CD1c-positive myeloid dendritic cell (primary cell): ENCODE measurements at regions not wholly inside any gene's neighbourhood (a gene's known extent, or its start where the extent isn't known, plus 50 kb on each side); places are given as distances from the start of the nearest gene placed in this dataset.
"Not testable (repeated sequence)": the region's sequence is repeated elsewhere in the genome, so short reads cannot be mapped to it uniquely, and the experiment has no call there.

ENCODE experiments used
- DNase-seq: peaks from one replicate; pipeline ENCODE4 v3.0.0-alpha.2; 2016; ENCODE audit errors: extremely low spot score

DNA sequence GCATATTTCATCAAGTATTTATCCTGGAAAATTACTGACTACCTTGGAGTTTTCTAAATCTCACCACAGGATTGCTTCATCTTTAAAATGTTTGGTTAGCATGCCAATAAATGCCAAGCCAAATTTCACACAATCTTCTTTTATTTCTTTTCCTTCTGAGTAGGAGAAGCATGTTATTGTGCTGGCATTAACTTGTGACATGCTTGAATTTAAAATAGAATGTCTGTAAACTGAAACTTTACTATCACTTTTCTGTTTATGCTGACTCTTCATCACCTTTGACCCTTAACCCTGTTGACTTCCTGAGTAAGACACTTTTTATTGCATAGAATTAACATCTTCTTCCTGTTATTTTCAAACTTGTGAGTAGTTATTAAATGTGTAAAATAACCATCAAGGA lies 56.2 kb upstream of the LRRTM4 start:
- DNase-seq: no peak

DNA sequence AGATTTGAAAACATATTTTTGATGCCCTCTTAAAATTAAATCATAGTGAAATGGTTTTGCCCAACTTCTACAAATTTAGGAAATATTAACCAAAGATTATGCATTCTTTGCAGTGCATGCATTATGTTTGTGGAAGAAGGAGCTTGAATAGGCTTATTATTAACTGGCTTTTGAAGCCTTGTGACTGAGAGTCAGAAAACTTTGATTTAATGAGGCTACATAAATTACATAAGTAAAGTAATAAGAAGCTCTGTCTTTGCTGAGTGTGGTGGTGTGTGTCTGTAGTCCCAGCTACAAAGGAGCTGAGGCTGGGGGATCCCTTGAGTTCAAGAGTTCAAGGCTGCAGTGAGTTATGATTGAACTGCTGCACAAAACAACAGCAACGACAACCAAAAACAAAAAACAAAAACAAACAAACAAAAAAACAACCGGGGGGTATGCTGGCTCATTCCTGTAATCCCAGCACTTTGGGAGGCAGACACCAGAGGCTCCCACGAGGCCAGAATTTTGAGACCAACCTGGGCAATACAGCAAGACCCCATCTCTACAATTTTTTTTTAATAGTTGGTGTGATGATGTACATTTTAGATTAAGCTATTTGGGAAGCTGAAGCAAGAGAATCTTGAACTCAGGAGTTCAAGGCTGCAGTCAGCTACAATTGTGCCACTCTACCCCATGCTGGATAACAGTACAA lies 57.0 kb upstream of the LRRTM4 start:
- DNase-seq: no peak

DNA sequence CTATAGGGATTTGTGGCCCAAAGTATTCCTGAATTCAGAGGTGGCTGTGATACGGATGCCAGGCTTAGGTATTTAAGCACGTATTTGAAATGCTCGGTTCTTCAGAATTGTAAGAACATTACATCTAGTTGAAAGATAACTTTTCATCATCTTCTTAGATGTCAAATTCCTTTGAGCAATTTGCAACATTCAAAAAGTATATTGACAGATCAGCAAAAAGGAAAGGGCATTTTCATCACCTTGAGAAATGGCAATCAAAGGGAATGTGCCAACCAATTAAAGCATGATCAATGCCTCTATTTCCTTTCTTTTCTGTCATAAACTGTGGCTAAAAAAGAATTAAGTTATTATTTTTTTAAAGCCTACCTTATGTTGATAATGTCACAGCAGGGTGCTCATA lies 66.3 kb upstream of the LRRTM4 start:
- DNase-seq: no peak

DNA sequence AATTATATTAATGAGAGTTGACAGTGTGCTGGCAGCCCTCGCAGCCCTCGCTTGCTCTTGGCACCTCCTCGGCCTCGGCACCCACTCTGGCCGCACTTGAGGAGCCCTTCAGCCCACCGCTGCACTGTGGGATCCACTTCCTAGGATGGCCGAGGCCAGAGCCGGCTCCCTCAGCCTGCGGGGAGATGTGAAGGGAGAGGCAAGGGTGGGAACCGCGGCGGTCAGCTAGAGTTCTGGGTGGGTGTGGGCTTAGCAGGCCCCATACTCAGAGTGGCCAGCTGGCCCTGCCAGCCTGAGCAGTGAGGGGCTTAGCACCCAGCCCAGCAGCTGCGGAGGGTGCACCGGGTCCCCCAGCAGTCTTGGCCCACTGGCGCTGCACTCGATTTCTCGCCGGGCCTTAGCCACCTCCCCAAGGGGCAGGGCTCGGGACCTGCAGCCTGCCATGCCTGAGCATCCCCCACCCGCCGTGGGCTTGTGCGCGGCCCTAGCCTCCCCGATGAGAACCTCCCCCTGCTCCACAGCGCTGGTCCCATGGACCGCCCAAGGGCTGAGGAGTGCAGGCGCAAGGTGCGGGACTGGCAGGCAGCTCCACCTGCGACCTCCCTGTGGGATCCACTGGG lies 68.2 kb upstream of the LRRTM4 start:
- no peak for DNase-seq

DNA sequence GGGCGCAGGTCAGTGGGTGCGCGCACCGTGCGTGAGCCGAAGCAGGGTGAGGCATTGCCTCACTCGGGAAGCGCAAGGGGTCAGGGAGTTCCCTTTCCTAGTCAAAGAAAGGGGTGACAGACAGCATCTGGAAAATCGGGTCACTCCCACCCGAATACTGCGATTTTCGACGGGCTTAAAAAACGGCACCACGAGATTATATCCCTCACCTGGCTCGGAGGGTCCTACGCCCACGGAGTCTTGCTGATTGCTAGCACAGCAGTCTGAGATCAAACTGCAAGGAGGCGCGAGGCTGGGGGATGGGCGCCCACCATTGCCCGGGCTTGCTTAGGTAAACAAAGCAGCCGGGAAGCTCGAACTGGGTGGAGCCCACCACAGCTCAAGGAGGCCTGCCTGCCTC lies 70.8 kb upstream of the LRRTM4 start:
- DNase-seq: not testable (repeated sequence)

DNA sequence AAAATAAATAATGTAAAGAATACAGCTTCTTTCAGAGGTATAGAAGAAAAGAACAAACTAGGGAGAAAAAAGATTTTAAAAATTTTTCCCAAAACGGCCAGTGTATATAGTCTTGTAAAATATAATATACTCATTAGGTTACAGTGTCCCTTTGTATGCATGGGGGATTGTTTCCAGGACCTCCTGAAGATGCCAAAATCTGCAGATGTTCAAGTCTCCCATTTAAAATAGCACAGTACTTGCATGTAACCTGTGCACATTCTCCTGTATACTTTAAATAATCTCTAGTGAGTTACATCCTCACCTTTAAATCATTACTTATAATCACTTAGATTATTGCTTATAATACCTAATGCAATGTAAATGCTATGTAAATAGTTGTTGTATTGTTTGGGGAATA lies 80.6 kb upstream of the LRRTM4 start:
- DNase-seq: no peak

DNA sequence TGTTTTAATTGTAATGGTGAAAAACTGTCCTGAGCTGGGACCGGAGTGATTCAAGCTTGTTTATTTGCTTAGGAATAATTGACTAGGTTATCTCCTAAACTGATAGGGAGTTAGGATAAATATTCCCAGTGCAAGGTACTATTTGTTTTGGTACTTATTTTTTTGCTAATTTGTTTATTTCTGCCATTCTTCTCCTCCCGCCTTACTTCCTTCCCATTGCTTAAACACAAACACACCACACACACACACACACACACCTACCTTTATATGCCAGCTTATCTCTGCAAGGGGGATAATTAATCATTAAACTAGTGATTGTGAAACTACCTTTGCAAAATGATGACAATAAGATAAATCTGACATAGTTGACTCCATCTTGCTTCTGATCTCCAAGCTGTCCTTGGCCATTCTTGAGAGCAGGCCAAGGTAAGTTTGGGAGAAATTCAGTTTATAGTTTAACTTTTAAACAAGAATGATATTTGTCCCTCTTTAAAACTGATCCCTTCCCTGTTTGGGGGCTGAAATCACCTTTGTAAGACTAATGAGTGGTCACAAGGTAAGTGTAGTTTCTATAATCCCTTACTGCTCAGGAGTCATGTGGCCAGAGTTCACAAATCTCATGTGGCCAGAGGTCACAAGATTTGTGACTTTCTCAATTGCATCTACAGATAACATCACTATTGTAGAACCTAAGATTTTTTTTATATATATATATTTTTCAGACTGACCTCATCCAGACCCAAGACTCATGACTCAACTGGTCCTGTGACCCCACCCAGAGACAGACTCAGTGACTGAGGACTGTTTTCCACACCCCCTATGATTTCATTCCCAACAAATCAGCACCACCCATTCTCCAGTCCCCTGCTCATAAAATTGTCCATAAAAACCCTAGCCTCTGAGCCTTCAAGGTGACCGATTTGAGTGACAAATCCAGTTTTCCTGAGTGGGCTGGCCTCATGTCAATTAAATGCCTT lies 83.1 kb upstream of the LRRTM4 start:
- DNase-seq: no peak

DNA sequence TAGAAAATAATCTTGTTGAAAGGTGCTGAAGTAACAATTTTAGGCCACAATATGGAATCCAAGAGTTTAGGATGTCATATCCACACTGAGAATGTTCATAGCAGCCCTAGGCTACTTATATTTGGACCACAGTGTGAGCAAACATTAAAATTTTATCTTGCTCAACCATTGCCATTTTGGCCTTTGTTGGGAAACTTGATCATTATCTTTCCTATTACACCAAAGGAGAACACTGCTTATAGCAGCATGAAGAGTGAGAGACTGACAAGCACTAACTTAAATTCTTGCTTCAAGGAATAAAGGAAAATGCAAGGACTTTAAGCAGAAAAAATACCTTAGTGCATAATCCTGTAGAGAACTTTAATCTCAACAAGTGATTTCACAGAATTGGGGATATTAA lies 86.3 kb upstream of the LRRTM4 start:
- no peak for DNase-seq

DNA sequence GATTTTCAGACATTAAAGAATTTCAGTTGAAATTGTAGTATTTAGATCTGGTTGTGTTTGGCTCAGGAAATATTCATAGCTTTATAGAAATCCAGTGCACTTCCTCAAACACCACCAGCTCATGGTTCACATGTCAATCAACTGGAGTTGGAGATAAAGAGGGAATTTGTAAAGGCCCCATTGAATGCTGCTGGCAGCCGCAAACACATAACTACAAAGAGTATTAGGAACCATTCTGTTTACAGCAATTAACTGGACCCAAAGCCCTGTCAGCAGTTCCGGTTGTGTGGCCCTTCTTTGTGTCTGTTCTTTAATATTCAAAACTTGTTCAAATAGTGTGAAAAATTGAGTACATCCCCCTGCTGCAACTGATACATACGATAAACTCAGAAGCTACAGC lies 107.4 kb upstream of the LRRTM4 start:
- DNase-seq: no peak

DNA sequence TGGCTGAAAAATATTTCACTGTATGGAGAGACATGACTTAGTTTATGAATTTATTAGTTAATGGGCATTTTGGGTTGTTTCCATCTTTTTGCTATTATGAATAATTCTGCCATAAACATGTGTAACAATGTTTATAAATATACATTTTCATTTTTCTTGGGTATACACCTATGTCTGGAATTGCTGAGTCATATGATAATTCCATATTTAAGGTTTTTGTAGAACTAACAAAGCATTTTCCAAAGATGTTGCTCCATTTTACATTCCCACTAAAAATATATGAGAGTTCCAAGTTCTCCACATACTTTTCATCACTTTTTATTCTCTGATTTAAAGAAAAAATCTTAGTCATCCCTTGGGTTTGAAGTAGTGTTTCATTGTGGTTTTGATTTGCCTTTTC lies 108.8 kb upstream of the LRRTM4 start:
- no peak for DNase-seq

DNA sequence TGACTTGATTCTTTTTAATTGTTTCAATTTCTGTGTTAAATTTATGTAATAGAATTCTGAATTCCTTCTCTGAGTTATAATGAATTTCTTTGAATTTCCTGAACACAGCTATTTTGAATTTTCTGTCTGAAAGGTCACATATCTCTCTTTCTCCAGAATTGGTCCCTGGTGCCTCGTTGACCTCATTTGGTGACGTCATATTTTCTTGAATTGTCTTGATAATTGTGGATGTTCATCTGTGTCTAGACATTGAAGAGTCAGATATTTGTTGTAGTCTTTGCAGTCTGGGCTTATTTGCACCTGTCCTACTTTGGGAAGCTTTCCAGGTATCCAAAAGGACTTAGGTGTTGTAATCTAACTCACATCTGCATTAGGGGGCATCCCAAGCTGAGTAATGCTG lies 111.4 kb upstream of the LRRTM4 start:
- no peak for DNase-seq

DNA sequence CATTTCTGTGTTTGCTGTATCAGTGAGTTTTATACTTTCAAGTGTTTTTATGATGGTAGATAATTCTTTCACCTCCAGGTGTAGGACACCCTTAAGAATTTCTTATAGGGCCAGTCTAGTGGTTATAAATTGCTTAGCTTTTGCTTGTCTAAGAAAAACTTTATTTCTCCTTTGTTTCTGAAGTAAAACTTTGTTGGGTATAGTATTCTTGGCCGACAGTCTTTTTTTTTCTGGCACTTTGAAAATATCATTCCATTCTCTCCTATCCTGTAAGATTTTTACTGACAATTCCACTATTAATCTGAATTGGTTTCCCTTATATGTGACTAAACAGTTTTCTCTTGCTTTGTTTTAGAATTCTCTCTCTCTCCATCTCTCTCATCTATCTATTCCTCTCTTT lies 118.7 kb upstream of the LRRTM4 start:
- no peak for DNase-seq

DNA sequence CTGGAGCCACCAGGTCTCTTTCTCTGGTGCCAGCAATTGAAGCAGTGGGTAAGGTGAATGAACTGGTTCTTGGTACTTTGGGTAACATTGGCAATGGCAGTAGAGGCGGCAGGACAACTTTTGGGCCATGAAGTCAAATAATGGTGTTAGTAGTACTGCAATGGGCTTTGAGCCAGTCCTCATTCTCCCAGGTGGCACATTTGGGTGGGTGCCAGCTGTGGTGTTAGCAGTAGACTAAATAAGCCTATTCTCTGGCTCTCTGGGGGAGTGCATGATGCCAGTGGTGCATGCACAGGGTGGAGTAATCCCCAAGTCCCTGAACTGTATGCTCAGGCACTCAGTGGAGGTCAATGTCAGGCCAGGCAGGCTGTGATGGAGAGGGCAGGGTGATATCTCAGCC lies 120.2 kb upstream of the LRRTM4 start:
- no peak for DNase-seq

DNA sequence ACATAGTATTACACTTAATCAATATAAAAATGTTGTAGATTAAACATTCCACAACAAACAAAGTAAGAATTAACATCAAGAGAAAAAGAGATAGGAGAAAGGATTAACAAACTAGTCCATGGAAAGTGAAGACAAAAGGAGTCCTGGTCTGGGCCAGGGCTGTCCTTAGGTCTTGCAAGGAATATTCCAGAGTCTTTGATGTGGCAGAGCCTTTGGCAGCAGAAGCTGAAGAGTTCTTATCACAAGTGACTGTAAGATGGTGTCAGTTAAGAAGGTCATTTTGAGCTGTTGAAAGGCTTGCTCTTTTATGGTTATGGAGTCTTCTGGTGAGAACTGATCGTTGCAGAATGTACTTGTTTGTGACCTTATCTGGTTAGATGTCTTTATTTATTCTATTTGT lies 127.7 kb upstream of the LRRTM4 start:
- no peak for DNase-seq

DNA sequence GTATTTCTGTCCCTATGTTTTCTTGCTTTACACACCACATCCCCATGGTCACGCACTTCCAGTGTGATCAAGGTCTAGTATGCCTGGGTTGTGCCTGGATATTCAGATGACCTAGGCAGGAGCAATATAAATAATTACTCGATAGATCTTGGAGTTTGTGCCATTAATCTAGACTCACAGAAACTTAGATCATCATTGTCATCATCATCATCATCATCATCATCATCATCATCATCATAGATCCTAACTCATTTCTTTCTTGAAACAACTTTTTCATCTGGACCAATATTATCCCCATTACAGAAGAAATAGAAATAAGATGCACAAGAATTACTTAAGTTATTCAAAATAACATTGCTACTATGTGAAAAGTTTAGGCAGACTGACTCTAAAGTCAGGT lies 130.3 kb upstream of the LRRTM4 start:
- DNase-seq: no peak

DNA sequence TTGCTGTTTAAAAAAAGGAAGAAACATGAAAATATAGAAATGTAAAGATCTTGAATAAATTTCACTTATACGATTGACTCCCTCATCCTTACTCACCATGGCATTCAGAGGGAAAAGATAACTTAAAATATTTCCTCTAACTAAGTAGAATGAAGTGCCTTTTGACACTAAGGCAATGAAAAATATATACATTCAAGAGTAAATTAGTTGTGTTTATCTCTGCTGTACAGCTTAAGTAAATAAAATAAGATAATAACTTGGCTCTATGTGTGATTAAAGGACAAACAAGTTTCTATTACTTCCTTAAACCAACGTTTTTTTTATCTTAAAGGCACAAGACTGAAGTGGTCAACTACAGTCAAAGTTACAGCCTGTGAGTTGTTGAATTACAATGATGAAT lies 142.3 kb upstream of the LRRTM4 start:
- DNase-seq: no peak

DNA sequence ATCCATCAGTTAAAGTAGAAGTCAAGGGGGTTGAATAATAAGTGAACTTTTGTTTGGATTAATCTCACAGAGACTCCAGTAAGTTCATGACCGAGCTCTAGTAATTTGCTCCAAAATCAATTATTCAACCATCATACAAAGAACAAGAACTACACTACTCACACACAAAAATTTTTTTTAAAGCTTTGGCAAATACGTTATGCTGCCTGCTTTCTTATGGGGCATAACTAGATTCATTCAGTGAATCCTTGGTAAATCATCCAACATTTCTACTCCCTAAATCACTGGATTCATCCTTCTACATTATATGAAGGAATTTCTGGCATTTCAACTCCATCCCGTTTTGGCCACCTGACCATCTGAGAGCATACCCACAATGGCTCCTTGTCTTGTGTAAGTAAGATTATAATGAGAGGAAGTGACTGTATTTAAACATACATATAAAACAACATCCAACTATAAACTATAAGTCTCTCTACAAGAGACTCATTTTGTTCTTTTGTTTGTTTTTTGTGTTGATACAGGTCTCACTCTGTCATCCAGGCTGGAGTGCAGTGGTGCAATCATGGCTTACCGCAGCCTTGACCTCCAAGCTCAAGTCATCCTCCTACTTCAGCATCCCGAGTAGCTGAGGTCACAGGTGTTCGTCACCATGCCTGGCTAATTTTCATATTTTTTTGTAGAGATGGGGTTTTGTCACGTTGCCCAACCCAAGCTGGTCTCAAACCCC lies 144.2 kb upstream of the LRRTM4 start:
- no peak for DNase-seq

DNA sequence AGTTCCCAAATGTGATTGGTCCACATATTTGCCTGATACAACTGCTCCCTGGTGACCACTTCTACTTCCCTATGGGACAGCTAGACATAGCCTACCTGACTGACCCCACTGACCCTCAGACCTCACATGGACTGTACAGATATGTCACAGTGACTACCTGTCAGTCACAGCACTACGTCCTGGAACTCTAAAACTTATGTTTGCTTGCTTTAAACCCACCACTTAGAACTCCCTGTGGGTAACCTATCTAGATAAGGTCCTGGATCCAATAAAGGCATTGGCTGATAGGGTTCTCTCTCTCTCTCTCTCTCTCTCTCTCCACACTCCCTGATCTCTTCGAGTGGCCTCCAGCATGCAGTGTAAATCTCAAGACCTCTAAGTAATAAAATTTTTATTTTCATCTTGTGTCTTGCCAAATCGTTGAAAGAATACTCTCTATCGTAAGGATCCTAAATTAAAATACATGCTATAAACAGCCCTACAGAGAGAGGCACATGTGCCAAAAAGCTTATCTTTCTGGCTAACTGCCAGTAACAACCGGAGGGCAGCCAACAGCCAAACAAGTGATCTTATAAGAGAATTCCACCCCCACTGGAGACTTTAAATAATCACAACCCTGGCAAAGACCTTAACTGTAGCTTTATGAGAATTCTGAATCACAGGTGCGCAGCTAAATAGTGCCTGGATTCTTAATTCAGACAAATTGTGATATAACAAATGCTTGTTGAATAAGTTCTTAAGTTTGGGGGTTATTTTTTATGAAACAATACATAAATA lies 162.6 kb upstream of the LRRTM4 start:
- DNase-seq: not testable (repeated sequence)

DNA sequence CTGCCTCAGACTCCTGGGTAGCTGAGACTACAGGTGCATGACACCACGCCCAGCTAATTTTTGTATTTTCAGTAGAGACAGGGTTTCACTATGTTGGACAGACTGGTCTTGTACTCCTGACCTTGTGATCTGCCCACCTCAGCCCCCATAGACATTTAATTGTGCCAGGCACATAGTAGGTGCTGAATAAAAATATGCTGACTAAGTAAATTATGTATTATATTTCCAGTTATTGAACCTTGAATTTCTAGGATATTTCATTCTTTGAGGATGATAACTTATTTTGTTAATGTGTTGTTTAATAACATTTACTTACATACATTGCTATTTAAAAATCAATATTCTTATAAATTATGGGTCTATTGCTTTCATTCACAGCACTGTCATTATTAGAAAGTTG lies 190.4 kb upstream of the LRRTM4 start:
- no peak for DNase-seq

DNA sequence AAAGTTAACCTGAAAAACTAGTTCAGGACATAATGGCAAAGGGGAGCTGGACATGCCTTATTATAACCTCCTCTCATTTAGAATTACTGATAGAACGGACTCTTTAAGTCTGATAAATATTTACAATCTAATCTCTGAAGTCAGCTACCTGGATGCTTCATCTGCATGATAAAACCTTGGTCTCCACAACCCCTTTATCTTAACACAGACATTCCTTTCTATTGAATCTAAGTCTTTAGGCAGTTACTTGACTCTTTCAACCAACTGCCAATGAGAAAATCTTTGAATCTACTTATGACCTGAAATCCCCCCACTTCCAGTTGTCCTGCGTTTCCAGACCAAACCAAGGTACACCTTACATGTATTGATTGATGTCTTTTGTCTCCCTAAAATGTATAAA lies 191.2 kb upstream of the LRRTM4 start:
- DNase-seq: no peak

DNA sequence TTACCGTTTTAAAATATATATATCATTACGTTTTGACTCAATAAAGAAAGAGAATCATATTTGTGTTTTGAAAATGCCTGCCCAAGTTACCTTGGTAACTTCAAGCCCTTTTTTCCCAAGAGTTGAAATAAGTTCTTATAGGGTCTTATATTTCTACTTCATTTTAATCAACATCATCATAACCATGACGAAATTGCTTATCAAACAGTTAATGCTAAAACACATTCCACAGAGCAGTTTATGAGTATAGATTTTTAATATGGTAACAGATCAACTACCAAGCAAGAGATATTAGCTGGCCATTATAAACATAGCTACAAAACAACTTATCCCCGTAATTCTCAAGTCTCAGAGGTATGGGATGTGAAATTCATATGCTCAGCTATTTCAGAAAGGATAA lies 197.9 kb upstream of the LRRTM4 start:
- no peak for DNase-seq
